SK-N-DZ (cell line): ENCODE measurements at regions not wholly inside any gene's neighbourhood (a gene's known extent, or its start where the extent isn't known, plus 50 kb on each side); places are given as distances from the start of the nearest gene placed in this dataset.
"Not testable (repeated sequence)": the region's sequence is repeated elsewhere in the genome, so short reads cannot be mapped to it uniquely, and the experiment has no call there.

Experiments
- DNase-seq: peaks from one replicate; pipeline ENCODE4 v3.0.0-alpha.2; 2015; ENCODE audit warnings: low spot score

DNA sequence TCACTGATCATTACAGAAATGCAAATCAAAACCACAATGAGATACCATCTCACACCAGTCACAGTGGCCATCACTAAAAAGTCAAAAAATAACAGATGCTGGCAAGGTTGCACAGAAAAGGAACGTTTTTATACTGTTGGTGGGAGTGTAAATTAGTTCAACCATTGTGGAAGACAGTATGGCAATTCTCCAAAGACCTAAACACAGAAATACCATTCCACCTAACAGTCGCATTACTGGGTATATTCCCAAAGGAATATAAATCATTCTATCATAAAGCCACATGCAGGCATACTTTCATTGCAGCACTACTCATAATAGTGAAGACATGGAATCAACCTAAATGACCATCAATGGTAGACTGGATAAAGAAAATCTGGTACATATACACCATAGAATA lies 83.2 kb upstream of the ARID5B start:
- not testable (repeated sequence) for DNase-seq

DNA sequence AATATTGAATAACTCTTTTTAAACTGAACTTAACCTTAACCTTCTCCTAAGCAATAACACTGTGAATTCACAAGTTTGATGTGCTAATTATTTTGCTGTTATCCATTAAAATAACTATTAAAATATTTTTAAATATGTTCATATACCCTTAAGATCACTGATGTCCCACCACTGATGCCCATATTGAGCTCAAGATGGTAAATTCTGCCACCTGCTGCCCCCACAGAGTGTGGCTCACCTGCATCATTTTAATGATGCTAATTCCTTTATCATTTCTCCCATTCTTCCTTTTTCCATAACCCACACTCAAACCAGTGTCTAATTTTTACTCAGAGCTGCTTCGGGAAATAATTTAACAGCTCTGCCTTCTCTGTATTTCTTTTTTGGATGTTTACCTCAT lies 82.3 kb upstream of the ARID5B start:
- no peak for DNase-seq

DNA sequence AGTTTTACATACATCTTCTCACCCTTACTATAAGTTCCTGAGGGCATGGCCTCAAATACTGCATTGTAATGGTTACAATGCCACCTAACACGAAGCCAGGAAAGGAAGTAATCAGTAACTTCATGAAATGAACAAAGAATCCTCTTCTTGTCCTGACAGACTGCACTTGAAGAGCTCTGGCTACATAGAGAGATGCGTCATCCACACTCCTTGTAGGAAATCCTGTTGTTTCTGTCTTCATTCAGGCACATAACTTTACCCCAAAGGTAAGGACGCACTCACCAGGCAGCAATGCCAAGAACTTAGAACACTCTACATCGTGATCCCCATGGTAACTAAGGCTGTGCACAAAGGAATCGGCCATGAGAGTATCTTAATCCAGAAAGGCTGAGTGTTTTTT lies 80.3 kb upstream of the ARID5B start:
- DNase-seq: no peak

DNA sequence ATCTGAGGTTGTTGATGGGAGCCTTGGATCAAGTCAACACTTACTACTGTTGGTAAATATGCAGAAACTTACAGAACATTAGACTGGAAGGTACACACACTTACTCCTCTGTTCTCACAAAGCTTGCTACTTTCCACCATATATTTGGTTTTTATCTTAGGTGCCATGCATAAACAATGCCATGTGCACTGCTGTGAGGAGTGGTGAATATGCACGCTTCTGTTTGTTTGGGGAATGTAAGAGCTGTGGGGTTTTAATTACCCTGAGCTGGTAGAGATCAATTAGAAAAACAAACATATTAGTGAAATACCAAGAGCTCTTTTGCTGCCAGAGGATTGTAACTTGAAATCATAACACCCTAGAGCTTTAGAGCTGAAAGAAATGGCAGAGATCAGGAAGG lies 79.8 kb upstream of the ARID5B start:
- DNase-seq: no peak

DNA sequence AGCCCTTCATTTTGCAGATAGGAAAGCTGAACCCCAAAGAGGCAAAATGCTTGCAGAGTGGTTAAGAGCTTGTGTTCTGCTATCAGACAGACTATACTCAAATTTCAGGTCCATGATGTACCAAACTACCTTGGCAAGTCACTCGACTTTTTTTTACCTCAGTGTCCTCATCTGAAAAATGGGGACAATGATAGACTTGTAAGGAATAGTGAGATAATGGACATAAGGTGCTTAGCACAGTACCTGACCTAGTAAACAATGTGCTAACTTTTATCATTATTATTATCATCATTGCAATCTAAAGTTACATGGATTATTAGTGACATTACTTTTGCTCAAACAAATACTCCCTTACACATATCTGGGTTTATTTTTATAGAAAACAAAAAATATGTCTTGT lies 79.4 kb upstream of the ARID5B start:
- no peak for DNase-seq

DNA sequence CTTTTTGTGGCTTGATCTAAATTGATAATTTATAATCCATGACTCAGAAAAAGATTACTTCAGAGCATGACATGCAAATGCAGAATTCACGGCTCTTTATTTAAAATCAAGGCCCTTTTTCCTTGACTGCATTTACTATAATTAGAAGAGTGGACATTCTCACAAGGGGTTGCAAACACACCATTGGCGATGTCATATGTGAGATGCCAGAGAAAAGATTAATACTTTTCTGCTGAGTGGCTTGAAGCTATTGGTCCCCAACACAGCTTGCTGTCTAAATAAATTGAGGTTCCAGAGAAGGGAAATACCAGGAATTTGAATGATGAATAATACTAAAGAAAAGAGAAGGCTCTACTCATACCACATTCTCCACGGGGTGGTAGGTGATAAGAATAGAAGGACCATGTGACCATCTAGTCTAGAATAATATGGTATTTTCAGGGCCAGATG lies 78.7 kb upstream of the ARID5B start:
- DNase-seq: no peak

DNA sequence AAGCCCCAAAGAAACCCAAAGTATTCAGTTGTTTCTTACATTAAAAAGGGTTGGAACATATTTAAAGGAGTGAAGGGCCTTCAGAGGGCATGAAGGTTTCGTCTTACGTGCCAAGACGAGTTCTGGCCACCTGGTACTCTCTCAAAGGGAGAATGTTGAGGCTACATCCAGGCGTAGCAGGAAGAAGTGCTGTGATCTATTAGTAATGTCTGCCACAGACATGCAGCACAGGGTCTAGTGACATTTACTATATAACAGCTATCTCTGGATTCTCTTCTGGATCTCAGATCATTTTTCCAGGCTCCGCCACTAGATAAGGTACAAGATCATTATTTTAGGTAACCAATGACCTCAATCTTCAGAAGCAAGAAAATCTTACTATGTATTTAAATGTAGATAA lies 76.5 kb upstream of the ARID5B start:
- DNase-seq: no peak

DNA sequence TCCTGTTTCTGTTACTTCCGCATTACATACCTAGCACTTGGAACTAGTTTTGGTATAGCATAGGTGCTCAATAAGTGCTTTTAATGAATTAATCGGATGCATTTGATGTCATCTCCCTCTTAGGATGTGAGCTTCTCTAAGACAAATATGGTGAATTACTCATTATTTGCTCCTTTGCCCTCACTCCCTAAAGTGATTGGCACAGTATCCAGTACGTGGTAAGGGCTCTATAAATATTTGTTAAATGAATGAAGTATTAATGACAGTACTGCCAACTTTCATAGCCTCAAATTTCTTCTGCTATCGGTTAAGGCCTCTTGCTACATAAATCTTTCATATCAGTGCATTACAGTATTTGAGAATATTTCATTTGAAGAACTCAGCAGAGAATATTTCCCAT lies 75.9 kb upstream of the ARID5B start:
- DNase-seq: no peak

DNA sequence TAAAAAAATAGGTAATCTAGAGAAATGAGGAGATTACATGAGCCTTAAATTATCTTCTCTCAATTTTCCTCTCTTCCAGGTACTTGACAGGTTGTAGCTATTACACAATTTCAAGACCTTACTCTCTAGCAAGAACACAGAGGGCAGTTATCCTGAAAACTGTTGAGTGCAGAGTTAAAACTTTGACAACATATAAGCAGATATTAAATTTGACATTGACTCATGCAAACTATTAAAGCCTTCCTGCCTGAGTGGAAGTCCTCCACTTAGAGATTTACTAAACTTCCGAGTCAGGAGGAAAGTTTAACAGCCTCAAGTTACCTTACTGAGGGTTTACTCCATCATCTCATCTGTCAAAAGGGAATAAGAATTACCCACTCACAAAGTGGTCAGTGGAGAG lies 73.5 kb upstream of the ARID5B start:
- no peak for DNase-seq

DNA sequence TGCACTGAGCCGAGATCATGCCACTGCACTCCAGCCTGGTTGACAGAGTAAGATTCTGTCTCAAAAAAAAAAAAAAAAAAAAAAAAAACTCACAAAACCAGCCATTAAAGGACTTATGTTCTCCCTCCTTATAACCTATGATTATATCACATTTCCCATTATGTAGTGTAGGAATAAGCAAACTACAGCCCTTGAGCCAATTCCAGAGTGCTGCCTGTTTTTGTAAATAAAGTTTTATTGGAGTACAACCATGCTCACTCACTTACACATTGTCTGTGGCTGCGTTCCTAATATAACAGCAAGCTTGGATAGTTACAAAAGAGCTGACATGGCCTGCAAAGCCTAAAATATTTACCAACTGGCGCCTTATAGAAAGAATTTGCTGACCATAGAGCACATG lies 72.7 kb upstream of the ARID5B start:
- no peak for DNase-seq

DNA sequence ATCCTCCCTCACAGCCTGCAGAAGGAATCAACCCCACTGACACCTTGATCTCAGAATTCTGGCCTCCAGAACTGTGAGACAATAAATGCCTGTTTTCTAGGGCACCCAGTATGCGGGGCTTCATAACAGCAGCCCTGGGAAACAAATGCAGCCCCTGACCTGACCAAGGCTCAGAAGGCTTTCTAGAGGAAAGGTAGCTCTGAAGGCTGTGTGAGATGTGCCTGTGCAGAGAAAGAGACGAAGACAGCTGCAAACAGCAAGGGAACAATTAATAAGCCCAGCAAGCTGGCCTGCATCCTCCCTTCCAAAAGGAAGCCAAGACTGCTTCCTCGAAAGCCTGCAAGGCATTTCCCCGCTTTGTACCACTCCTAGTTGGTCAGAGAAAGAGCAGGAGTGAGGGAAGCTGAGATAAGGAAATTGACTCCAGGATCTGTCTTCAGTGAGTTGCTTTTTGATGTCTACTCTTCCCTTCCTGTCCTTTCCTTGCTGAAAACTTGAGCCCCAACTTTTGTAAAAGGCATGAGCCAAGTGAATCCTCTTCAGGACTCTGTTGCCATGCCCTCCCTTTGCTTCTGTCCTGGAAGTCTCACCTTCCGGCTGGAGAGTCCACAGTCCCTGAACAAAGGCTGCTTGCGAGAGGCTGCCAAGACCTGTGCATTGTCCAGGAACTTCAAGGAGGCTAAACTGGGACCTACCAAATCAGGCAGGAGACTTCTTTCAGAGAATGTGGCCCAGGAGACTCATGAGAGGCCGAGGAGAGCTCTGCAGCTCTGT lies 71.2 kb upstream of the ARID5B start:
- no peak for DNase-seq

DNA sequence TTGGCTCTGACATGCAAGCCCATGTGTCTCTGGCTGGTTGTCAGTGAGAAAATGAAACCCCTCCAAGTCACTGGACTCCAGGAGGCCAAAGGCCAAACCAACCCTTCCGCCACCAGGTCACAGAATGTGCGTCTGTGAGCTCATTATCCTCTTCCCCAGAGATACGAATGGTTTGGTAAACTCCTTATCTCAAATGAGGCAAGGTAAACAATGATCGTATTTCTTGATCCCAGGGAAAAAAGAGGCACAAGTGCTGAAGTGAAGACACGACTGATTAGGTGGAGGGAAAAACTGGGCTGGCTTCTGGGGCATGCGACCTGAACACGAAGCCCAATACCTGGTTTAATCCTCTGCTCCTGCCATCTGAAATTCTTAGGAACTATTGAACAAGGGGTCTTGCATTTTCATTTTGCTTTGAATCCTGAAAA lies 70.6 kb upstream of the ARID5B start:
- no peak for DNase-seq

DNA sequence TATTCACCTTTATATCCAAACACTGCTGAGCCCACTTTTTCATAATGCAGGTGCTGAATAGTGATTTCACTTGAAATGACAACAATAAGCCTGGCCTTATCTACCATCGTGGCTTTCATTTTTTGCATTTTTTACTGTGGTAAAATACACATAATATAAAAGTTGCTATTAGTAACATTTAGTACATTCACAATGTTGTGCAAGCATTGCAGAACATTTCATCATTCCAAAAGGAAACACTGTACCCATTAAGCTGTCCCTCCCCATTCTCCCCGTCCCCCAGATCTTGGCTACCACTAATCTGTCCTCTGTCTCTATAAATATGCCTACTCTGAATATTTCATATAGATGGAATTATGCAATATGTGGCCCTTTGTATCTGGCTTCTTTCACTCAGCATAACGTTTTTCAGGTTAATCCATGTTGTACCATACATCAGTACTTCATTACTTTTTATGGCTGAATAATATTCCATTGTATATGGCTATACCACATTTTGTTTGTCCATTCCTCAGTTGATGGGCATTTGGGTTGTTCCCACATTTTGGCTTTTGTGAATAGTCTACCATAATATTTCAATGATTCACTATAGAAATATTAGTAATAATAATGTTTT lies 68.5 kb upstream of the ARID5B start:
- no peak for DNase-seq

DNA sequence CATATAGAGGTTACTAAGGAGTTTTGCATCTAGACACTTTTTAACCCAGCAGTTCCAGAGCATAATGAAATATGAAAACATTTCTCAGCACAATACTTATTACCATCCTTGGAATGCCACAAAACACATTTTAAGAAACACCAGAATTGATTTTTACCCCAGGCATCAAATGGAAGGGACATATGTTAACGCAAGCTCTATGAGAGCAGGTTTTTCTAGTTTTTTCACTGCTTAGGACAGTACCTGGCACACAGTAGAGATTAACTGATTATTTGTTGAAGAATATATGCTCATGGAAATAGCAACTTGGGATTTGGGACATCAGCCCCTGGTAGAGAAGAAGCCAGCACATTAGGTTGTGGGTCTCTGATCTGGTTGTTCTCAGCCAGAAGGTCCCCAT lies 67.0 kb upstream of the ARID5B start:
- DNase-seq: no peak

DNA sequence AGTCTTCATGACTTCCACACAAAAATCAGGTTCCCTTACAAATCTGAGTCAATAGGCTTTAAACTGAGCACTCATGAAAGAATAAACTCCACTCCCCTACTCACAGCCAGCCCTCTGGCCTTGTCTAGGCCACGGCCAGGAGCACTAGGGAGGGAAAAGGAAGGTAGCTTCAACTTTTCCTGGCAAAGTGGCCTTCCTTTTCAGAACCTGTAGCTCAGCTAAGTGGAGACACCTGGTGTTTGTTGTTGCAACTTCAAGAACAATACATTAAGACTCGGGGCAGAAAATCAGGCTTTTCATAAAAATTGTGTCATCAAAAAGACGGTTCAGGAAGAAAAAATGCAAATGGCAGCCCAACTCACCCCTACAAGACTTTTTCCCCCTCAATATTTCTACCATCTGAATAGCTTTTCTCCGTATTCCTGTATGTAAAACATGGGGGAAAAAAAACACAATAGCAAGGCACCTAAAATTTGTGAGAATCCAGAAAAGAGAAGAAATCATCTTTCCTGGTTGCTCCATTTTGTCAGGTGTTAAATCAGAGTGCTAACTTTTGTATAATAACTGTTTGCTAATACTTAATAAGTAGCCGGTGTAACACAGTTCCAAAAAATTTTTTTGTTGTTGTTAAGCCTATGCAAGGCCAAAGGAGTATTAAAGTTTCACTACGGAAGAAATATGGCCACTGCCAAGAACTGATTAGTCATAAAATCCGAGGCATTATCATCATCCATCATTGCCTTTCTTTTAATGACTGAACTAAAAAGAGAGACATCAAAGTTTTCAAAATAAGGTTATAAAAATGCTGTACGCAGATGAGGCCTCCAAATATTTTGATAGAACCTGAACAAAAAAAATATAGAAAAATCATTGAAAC lies 66.2 kb upstream of the ARID5B start:
- DNase-seq: peak; percentile 63

DNA sequence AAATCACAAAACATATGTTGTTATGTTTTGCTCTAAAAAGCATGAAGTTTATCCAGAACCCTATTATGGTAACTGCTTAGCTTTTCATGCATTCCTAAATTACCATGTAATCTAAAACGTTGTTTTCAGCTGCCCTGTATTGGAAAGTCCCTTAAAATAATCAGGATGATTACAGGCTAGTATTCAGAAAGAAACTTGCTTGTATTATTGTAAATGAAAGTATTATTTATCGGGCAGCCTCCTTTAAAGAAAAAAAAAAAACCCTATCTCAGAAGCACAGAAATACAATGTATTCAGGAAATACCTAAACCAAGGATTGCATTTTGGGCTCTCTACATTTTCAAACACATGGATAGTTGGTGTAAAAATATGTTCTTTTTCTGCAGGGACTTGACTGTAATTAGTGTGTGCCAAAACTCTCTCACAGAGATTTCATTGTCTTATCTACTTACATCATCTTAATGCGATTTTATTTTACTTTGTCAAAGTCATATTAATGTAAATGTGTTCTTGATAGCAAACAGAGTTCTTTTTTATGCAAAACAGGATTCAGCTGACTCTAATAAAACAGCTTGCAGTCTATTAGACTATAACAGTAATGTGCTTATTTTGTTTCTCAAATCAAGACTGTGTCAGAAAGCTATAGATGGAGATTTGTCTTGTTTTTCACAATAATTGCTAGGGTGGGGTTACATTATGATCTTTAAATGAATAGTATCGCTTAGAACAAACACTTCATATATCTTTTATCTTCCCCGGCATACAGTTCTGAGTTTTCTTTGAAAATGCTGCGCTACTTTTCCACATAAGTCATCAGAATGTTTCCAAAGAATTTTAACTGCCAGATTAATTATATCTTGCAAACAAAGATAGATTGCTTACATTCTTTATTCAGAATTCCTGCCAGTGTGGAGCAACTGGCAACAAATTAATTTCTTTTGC lies 65.3 kb upstream of the ARID5B start:
- DNase-seq: peak; percentile 52

DNA sequence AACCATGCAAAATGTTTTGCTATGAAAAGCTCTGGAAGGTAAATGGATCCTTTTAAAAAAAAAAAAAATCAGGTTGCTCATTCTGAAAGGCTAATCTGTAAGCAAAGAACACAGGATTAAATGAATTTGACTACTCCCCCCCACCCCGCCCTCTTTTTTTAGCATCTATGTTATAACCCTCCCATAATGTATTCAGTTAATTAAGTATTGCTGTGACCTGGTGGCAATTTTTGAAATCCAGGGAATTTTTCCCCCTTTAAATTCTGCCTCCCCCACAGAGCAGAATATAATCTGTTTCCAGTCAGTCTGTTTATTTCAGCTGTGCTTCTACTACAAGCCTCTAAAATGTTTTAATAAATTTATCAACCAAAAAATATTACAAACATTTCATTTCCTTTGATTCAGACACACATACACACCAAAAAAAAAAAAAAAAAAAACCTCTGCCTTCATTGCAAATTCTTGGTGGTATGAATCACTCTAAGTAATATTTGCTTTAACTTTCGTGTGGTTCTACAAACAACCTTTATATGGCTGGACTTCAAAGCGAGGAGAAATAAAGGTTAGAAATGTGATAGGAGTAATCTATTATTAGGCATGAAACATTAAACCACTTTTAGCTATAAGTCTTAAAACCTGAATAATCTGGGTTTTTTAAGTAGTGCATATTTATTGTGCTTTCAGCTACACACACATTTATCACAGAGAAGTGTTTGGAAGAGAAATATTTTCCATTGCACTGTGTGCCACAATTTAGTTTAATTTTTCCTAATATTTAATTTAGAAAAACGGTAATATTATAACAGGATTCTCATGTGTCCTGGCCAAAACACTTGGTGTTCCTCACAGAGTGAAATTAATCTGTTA lies 64.4 kb upstream of the ARID5B start:
- no peak for DNase-seq

DNA sequence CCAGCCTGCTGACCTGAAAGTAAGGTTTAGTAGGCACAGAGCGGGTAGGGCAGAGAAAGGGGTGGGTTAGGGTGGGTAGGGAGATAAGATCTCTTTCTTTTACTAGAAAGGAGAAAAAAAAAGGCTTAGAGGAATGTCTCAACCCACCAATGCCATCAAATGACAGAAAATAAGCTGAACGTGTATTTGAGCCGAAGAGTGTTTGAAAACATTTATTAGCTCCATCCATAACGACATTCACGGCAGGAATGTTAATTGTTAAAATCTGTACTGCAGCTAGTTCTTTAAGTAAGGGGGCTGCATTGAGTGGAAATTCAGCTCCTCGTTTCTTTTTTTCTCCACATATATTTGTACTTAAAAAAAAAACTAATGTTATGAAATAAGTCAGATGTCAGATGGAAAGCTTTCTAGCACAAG lies 63.7 kb upstream of the ARID5B start:
- peak; percentile 21 for DNase-seq

DNA sequence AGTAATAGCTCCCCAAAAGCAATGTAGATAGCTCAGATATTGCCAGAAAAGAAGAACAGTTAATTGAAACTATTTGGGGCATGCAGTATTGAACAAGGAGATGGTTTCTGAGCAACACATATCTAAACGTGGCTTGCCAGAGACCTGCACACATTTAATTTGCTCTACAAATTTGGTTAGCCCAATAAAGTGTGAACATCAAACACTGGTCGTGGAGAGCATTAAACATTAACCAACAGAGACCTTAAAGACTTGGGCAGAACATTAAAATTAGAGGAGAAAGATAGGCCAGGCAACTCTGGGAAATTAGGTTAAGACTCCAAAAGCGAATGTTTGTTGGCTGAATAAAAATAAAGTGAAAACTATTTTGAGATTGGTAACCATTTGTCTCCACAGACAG lies 61.6 kb upstream of the ARID5B start:
- DNase-seq: no peak

DNA sequence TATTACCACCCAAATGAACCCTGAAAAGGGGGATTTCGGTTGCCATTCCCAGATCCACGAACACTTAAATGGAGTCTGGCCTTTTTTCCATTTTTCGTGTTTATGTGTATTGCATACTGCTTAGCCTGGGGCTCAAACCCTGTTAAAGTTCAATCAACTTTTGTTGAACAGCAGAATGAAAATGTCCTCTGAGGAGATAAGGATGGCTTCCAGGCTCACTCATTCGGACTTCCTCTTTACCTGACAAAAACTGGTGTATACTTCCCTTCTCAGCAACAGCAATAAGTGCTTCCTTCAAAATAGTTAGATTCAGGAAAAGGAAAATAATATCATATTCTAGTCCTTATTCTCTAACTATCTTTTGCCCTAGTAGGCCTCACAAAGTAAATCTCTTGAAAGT lies 61.1 kb upstream of the ARID5B start:
- no peak for DNase-seq
